H4 (cell line): ENCODE measurements at regions not wholly inside any gene's neighbourhood (a gene's known extent, or its start where the extent isn't known, plus 50 kb on each side); places are given as distances from the start of the nearest gene placed in this dataset.

Source experiments
- DNase-seq: peaks from one replicate; pipeline ENCODE4 v3.0.0-alpha.2; 2015; ENCODE audit warnings: low spot score

GRCh38 chr4:62262676-62263075 lies 1062.5 kb downstream of the ADGRL3 start:
- DNase-seq = no peak

GRCh38 chr4:62260254-62260653 lies 1060.1 kb downstream of the ADGRL3 start:
- peak; percentile 3 for DNase-seq

- no peak for DNase-seq
These were observed 1056.4 kb downstream of the ADGRL3 start for GRCh38 chr4:62256479-62256878.

- DNase-seq = no peak
These were observed 1052.6 kb downstream of the ADGRL3 start for GRCh38 chr4:62252728-62253127.

GRCh38 chr4:62250100-62250499 lies 1050.0 kb downstream of the ADGRL3 start:
- DNase-seq = no peak

- DNase-seq = no peak
These were observed 1043.8 kb downstream of the ADGRL3 start for GRCh38 chr4:62243895-62244294.

GRCh38 chr4:62235911-62236310 lies 1035.8 kb downstream of the ADGRL3 start:
- no peak for DNase-seq

GRCh38 chr4:62232814-62233213 lies 1032.7 kb downstream of the ADGRL3 start:
- no peak for DNase-seq

- no peak for DNase-seq
These were observed 1031.9 kb downstream of the ADGRL3 start for GRCh38 chr4:62231994-62232393.

GRCh38 chr4:62226082-62226481 lies 1026.0 kb downstream of the ADGRL3 start:
- DNase-seq = no peak

GRCh38 chr4:62222121-62222520 lies 1022.0 kb downstream of the ADGRL3 start:
- DNase-seq = no peak

GRCh38 chr4:62210486-62210885 lies 1010.4 kb downstream of the ADGRL3 start:
- no peak for DNase-seq

GRCh38 chr4:62209757-62210485 lies 1009.8 kb downstream of the ADGRL3 start:
- DNase-seq = no peak

GRCh38 chr4:62208921-62209320 lies 1008.8 kb downstream of the ADGRL3 start:
- DNase-seq = no peak

- DNase-seq = no peak
These were observed 1004.0 kb downstream of the ADGRL3 start for GRCh38 chr4:62204136-62204535.

- DNase-seq = no peak
These were observed 999.2 kb downstream of the ADGRL3 start for GRCh38 chr4:62199291-62199810.

- no peak for DNase-seq
These were observed 996.2 kb downstream of the ADGRL3 start for GRCh38 chr4:62196338-62196737.

GRCh38 chr4:62194342-62194741 lies 994.2 kb downstream of the ADGRL3 start:
- no peak for DNase-seq

GRCh38 chr4:62193761-62194160 lies 993.6 kb downstream of the ADGRL3 start:
- DNase-seq = no peak

GRCh38 chr4:62191451-62192240 lies 991.5 kb downstream of the ADGRL3 start:
- DNase-seq = no peak

GRCh38 chr4:62170235-62170634 lies 970.1 kb downstream of the ADGRL3 start:
- DNase-seq = no peak

GRCh38 chr4:62168681-62169080 lies 968.6 kb downstream of the ADGRL3 start:
- DNase-seq = no peak

GRCh38 chr4:62162606-62163005 lies 962.5 kb downstream of the ADGRL3 start:
- DNase-seq = no peak
